Stimulated activated CD4-positive, alpha-beta T cell treated with anti-CD3 and anti-CD28 coated beads, Interleukin-2, amount 100 ng/mL, for 48 hours (primary cell): ENCODE measurements at regions not wholly inside any gene's neighbourhood (a gene's known extent, or its start where the extent isn't known, plus 50 kb on each side); places are given as distances from the start of the nearest gene placed in this dataset.
"Not testable (repeated sequence)": the region's sequence is repeated elsewhere in the genome, so short reads cannot be mapped to it uniquely, and the experiment has no call there.

ENCODE experiments used
- DNase-seq, 2 donors: peaks; one replicate each; pipeline ENCODE4 v3.0.0-alpha.2; 2020

GRCh38 chr4:184280137-184280536 is 62.5 kb upstream of the ENPP6 start:
- no peak for DNase-seq

GRCh38 chr4:184279496-184280061 is 61.9 kb upstream of the ENPP6 start:
- no peak for DNase-seq

GRCh38 chr4:184277769-184278168 is 60.1 kb upstream of the ENPP6 start:
- DNase-seq = not testable (repeated sequence)

GRCh38 chr4:184277010-184277409 is 59.3 kb upstream of the ENPP6 start:
- DNase-seq = not testable (repeated sequence)

- not testable (repeated sequence) for DNase-seq
These were observed 58.7 kb upstream of the ENPP6 start for GRCh38 chr4:184276346-184276745.

- no peak for DNase-seq
These were observed 58.1 kb upstream of the ENPP6 start for GRCh38 chr4:184275766-184276165.

- no peak for DNase-seq
These were observed 56.7 kb upstream of the ENPP6 start for GRCh38 chr4:184274286-184274951.

- no peak for DNase-seq
These were observed 55.8 kb upstream of the ENPP6 start for GRCh38 chr4:184273166-184274147.

GRCh38 chr4:184270808-184271413 is 53.2 kb upstream of the ENPP6 start:
- no peak for DNase-seq

- no peak for DNase-seq
These were observed 52.3 kb upstream of the ENPP6 start for GRCh38 chr4:184269879-184270430.

DNA sequence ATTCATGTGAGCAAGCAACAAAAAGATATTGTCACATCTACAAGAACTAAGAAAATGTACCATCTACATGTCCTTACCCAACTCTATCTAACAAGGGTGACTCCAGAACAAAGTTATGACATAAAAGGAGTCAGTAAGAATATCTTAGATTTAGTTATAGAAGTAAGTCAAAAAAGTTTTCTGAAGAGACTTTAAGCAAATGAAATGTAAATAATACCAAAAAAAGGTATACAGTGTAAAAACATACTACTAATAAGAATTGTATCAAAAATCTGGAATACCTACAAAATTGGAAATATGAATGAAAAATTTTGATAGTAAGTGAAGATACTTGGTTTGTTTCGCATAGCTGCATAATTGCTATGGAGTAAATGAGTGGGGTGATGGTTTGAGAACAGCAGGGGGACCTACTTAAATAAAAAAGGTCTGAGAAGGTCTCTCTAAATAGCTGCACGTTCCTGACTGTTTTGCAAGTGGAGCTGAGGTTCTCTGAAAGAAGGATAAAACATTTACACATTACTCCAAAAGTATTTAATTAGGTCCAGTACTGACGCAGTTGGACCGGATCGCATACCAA is 51.0 kb upstream of the ENPP6 start:
- no peak for DNase-seq

DNA sequence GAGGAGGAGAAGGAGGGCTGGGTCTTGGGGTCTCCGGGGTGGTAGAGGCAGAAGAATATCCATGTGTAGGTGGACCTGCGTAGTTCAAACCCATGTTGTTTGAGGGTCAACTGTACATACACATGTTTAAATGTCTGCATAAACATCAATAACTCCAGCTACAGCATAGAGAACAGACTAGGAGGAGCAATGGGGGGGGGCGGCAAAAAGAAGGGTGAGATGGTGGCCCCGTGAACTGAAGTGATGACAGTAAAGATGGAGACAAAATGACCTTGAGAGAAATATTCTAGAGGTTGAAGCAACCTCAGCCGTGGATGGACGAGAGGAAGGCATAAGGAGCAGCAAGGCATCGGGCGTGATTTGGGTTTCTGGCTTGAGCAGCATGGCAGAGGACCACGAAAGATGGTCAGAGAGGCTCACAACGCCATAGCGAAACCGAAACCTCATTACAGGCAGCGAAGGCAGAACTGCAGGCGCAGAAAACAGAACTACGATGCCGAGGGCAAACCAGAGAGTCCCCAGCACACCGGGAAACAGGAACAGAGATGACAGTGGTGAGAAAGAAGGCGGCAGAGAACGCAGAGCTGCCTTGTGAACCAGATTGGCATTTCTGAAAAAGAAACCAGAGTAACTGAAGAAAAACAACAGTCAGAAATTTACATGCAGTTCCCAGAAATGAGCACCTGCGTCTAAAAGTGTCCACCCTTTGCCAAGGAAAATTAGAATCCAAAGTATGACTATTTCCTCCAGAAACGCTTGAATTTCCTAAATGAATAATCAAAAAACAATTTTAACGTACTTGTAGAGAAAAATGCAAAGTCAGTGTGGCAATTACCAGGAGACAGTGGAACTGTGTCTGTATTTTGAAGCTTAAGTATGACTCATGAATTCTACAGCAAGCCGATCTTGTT is 50.3 kb upstream of the ENPP6 start:
- DNase-seq = peak; percentile 62 to 65
